GM12878 (cell line): ENCODE measurements at regions not wholly inside any gene's neighbourhood (a gene's known extent, or its start where the extent isn't known, plus 50 kb on each side); places are given as distances from the start of the nearest gene placed in this dataset.

Experiments used
- ATAC-seq: fragments of 200-7000 bp; cut with Tn5 transposase; 3 replicates; pipeline ENCODE4 v1.9.1; 2020; ENCODE audit warnings: mild to moderate bottlenecking, moderate library complexity
- BruUV-seq: library from RNA; stranded (reverse); fragments of 400-500 nt; replicated peaks from 2 replicates; lab custom pipeline; 2021; lab: Mats Ljungman, UMichigan
- CTCF ChIA-PET: fragments of 300-600 bp; sonication (Branson Sonifier 250); formaldehyde crosslinking; extraction: SDS; loops from one replicate; lab custom pipeline; 2021; ENCODE audit warnings: inconsistent platforms; lab: Yijun Ruan, JAX
- POLR2A ChIA-PET: fragments of 350-600 bp; formaldehyde crosslinking; extraction: SDS; loops from one replicate; lab custom pipeline; 2021; ENCODE audit warnings: inconsistent platforms; lab: Charles Lee
- RAD21 ChIA-PET: fragments of 300-600 bp; sonication (Branson Sonifier 250); formaldehyde crosslinking; loops from one replicate; lab custom pipeline; 2023; ENCODE audit warnings: antibody characterized with exemption; ENCODE audit not compliant: unreplicated experiment; lab: Charles Lee
- SMC1A ChIA-PET: fragments of 300-600 bp; sonication (Branson Sonifier 250); formaldehyde crosslinking; loops from one replicate; lab custom pipeline; 2023; ENCODE audit not compliant: unreplicated experiment, uncharacterized antibody; lab: Charles Lee
- DNase-seq: peaks from one replicate; pipeline ENCODE4 v3.0.0-alpha.2; 2011; ENCODE audit warnings: low read depth, low spot score
- FAIRE-seq: peaks from 3 replicates; lab custom pipeline; 2011; peaks lifted over from hg19 to GRCh38; lab: Jason Lieb, UNC
- H2AFZ ChIP-seq: 2 replicates; pipeline ENCODE4 v1.6.0; 2011; ENCODE audit warnings: low read depth, low read length, control low read depth; ENCODE audit not compliant: control insufficient read depth
- H3K27ac ChIP-seq: 2 replicates; pipeline ENCODE4 v1.5.1; 2011; ENCODE audit warnings: control low read depth; ENCODE audit not compliant: control insufficient read depth, insufficient read depth
- H3K27me3 ChIP-seq, 2 experiments: replicated peaks in 1 of 2; 2 replicates each; pipeline versions ENCODE4 v1.6.0 to v1.6.1; 2011; ENCODE audit warnings: low read length in 1 of 2; ENCODE audit not compliant: control insufficient read depth in 2 of 2, insufficient read depth in 2 of 2
- H3K36me3 ChIP-seq, 2 experiments: 2 replicates each; pipeline ENCODE4 v1.5.1; 2011; ENCODE audit warnings: low read length in 1 of 2; ENCODE audit not compliant: control insufficient read depth in 2 of 2, insufficient read depth in 2 of 2
- H3K4me1 ChIP-seq: 2 replicates; pipeline ENCODE4 v1.6.1; 2011; ENCODE audit warnings: mild to moderate bottlenecking, low read length, moderate library complexity, mixed read lengths; ENCODE audit not compliant: control insufficient read depth, insufficient read depth
- H3K4me2 ChIP-seq: 2 replicates; pipeline ENCODE4 v1.6.0; 2011; ENCODE audit warnings: control low read depth; ENCODE audit not compliant: control insufficient read depth, insufficient read depth
- H3K4me3 ChIP-seq: fragments of 200-600 bp; sonication (generic); 2 replicates; pipeline ENCODE4 v1.5.1; 2016
- H3K79me2 ChIP-seq: 2 replicates; pipeline ENCODE4 v1.6.0; 2011; ENCODE audit warnings: low read length; ENCODE audit not compliant: control insufficient read depth, insufficient read depth
- H3K9ac ChIP-seq: 2 replicates; pipeline ENCODE4 v1.8.0; 2011; ENCODE audit warnings: low read length, control low read depth, mixed read lengths; ENCODE audit not compliant: control insufficient read depth, insufficient read depth
- H3K9me3 ChIP-seq: replicated peaks from 3 replicates; pipeline ENCODE4 v1.5.1; 2011; ENCODE audit warnings: mild to moderate bottlenecking, low read length; ENCODE audit not compliant: control insufficient read depth, insufficient read depth
- H4K20me1 ChIP-seq: 2 replicates; pipeline ENCODE4 v1.6.0; 2011; ENCODE audit not compliant: control insufficient read depth, insufficient read depth
- CBFB ChIP-seq: IDR thresholded peaks from 2 replicates; pipeline ENCODE4 v1.6.1; 2016; ENCODE audit warnings: antibody characterized with exemption, low read depth
- CREB1 ChIP-seq: IDR thresholded peaks from 2 replicates; pipeline ENCODE4 v1.6.1; 2012; ENCODE audit warnings: low read depth, mild to moderate bottlenecking, inconsistent platforms
- E2F8 ChIP-seq: fragments of 450-650 bp; IDR thresholded peaks from 2 replicates; pipeline ENCODE4 v1.6.1; 2018; ENCODE audit warnings: mild to moderate bottlenecking, low read depth, moderate library complexity; ENCODE audit not compliant: partially characterized antibody
- ETV6 ChIP-seq, 2 experiments: fragments of 450-650 bp in 1 of 2; IDR thresholded peaks in 1 of 2; conservative IDR thresholded peaks in 1 of 2; 2 replicates each; pipeline ENCODE4 v1.6.1; 2014; ENCODE audit warnings: antibody characterized with exemption in 1 of 2, borderline replicate concordance in 1 of 2, low read depth in 1 of 2, mild to moderate bottlenecking in 1 of 2, moderate library complexity in 1 of 2
- FOXM1 ChIP-seq: IDR thresholded peaks from 2 replicates; pipeline ENCODE4 v1.6.1; 2012; ENCODE audit warnings: low read depth, mild to moderate bottlenecking, inconsistent platforms, low read length, moderate library complexity
- HCFC1 ChIP-seq: fragments of 150-350 bp; IDR thresholded peaks from 2 replicates; pipeline ENCODE4 v1.6.1; 2014; ENCODE audit warnings: low read length
- HDGF ChIP-seq: fragments of 450-650 bp; IDR thresholded peaks from 2 replicates; pipeline ENCODE4 v1.6.1; 2016; ENCODE audit warnings: antibody characterized with exemption
- PAX8 ChIP-seq: fragments of 450-650 bp; IDR thresholded peaks from 2 replicates; pipeline ENCODE4 v1.6.1; 2017; ENCODE audit warnings: mild to moderate bottlenecking, moderate library complexity
- SMAD5 ChIP-seq: IDR thresholded peaks from 2 replicates; pipeline ENCODE4 v1.6.1; 2016; ENCODE audit warnings: antibody characterized with exemption, low read depth
- TCF3 ChIP-seq: IDR thresholded peaks from 2 replicates; pipeline ENCODE4 v1.6.1; 2012; ENCODE audit warnings: low read depth, mild to moderate bottlenecking, low read length, borderline replicate concordance; ENCODE audit not compliant: insufficient read depth
- TCF7 ChIP-seq: IDR thresholded peaks from 2 replicates; pipeline ENCODE4 v1.6.1; 2014; ENCODE audit warnings: antibody characterized with exemption, borderline replicate concordance
- WGBS: methylation state at CpG from one replicate; pipeline ENCODE4 v1.1.6; 2016; ENCODE audit warnings: low lambda C conversion rate; ENCODE audit not compliant: insufficient replicate concordance, insufficient coverage; ENCODE audit errors: missing lambda C conversion rate; 5-methylcytosine and 5-hydroxymethylcytosine counted together
- in situ Hi-C: fragments of 300-500 bp; cut with MboI; formaldehyde crosslinking; loops from 9 replicates; pipeline ENCODE4 v1.14.3; 2018; ENCODE audit warnings: mixed read lengths
- intact Hi-C: fragments of 100-400 bp; cut with micrococcal nuclease; formaldehyde crosslinking; loops from one replicate; pipeline ENCODE4 v1.14.2; 2022; ENCODE audit not compliant: unreplicated experiment
- TF ChIP-seq, protein P1 (sequence below): IDR thresholded peaks from 2 replicates; pipeline ENCODE4 v1.6.1; 2012; ENCODE audit warnings: improper control_type of control experiment, low read depth, low read length; ENCODE audit not compliant: insufficient replicate concordance

- no peak for TF ChIP-seq HCFC1
- TF ChIP-seq PAX8, result no peak
- TF ChIP-seq, protein P1, sequence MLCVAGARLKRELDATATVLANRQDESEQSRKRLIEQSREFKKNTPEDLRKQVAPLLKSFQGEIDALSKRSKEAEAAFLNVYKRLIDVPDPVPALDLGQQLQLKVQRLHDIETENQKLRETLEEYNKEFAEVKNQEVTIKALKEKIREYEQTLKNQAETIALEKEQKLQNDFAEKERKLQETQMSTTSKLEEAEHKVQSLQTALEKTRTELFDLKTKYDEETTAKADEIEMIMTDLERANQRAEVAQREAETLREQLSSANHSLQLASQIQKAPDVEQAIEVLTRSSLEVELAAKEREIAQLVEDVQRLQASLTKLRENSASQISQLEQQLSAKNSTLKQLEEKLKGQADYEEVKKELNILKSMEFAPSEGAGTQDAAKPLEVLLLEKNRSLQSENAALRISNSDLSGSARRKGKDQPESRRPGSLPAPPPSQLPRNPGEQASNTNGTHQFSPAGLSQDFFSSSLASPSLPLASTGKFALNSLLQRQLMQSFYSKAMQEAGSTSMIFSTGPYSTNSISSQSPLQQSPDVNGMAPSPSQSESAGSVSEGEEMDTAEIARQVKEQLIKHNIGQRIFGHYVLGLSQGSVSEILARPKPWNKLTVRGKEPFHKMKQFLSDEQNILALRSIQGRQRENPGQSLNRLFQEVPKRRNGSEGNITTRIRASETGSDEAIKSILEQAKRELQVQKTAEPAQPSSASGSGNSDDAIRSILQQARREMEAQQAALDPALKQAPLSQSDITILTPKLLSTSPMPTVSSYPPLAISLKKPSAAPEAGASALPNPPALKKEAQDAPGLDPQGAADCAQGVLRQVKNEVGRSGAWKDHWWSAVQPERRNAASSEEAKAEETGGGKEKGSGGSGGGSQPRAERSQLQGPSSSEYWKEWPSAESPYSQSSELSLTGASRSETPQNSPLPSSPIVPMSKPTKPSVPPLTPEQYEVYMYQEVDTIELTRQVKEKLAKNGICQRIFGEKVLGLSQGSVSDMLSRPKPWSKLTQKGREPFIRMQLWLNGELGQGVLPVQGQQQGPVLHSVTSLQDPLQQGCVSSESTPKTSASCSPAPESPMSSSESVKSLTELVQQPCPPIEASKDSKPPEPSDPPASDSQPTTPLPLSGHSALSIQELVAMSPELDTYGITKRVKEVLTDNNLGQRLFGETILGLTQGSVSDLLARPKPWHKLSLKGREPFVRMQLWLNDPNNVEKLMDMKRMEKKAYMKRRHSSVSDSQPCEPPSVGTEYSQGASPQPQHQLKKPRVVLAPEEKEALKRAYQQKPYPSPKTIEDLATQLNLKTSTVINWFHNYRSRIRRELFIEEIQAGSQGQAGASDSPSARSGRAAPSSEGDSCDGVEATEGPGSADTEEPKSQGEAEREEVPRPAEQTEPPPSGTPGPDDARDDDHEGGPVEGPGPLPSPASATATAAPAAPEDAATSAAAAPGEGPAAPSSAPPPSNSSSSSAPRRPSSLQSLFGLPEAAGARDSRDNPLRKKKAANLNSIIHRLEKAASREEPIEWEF, result no peak
- no peak for TF ChIP-seq HDGF
- TF ChIP-seq, all 136 proteins: peak for 0
These were observed 1291.5 kb downstream of the TBC1D22A start (continued) for GRCh38 chr22:48053973-48054372.

- Histone ChIP-seq H3K36me3 (no peaks in the 10 kb centered on the region), H3K9ac (no peak overlapping the region), H3K27me3 (no peaks in the 10 kb centered on the region), H3K9me3 (no peaks in the 10 kb centered on the region), H3K27ac (no peak overlapping the region), H3K79me2 (no peaks in the 10 kb centered on the region), H3K4me2 (no peak overlapping the region), H3K4me1 (no peaks in the 10 kb centered on the region), H2AFZ (no peak overlapping the region), H4K20me1 (no peaks in the 10 kb centered on the region), H3K4me3 (no peak overlapping the region)
- ChIA-PET POLR2A (no interaction called here), CTCF (no interaction called here), SMC1A (no interaction called here)
- WGBS, result 30% methylated on average over 7 of the region's 7 CpGs
- DNase-seq (no peak), ATAC-seq (no peak)
- intact Hi-C loops, result no loop called here
- in situ Hi-C loops, result no loop called here
- TF ChIP-seq CREB1, result no peak
- TF ChIP-seq E2F8, result no peak
- no peak for TF ChIP-seq CBFB
- TF ChIP-seq ETV6 (conservative IDR thresholded peaks at IDR 0.05 in 1 of 2, IDR thresholded peaks at IDR 0.05 in 1 of 2; ENCODE audit: borderline replicate concordance in 1 of 2, low read depth in 1 of 2), result no peak
- no peak for TF ChIP-seq FOXM1
- no peak for TF ChIP-seq TCF7
- TF ChIP-seq TCF3, result no peak
- TF ChIP-seq PAX8, result no peak
- no peak for TF ChIP-seq SMAD5
- TF ChIP-seq, all 136 proteins: peak for 0
- RAD21 ChIA-PET, result no interaction called here
- no peak for FAIRE-seq
- no TSS peak for BruUV-seq
These were observed 1291.0 kb downstream of the TBC1D22A start for GRCh38 chr22:48053486-48053885.
